Activated CD4-positive, alpha-beta T cell treated with anti-CD3 and anti-CD28 coated beads for 4 hours (primary cell): ENCODE measurements at regions not wholly inside any gene's neighbourhood (a gene's known extent, or its start where the extent isn't known, plus 50 kb on each side); places are given as distances from the start of the nearest gene placed in this dataset.
A peak's percentile ranks its signal among the peaks of the same experiment; 100 is the strongest.

Experiments
- DNase-seq, 2 donors: peaks; one replicate each; pipeline ENCODE4 v3.0.0-alpha.2; 2020

DNA sequence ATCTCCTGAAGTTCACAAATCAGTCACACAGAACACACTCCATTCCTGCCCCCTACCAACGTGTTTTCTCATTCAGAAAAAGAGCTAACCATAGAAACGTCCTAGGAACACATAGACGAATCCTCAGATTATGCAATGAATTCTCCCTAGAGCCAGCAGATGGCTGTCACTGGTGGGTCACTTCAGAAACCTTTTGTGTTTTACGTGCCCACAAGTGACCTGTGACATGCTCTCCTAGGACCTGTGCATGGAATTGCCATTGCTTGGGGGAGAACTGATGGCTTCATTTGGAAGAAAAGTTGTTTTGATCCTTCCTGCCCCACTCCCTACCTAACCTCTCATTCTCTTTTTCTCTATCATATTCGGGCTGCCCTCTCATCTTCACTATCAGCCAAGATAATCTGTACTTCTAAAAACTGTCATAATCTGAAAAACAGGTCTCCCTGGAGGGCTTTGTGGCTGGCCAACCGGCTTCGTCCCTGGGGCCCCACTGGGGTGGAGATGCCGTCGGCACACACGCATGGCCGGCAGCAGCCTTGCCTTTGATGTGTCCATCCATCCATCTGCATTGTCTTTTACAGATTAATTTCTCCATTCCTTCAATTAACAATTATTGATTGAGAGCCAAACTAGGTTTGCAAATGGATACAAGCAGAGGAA is 144.1 kb upstream of the SERP2 start:
- DNase-seq, result no peak

GRCh38 chr13:44230071-44230470 is 143.6 kb upstream of the SERP2 start:
- no peak for DNase-seq

GRCh38 chr13:44230736-44231135 is 142.9 kb upstream of the SERP2 start:
- no peak for DNase-seq

- DNase-seq, result no peak
Observed at GRCh38 chr13:44231786-44232516, 141.7 kb upstream of the SERP2 start.

GRCh38 chr13:44232774-44233173 is 140.8 kb upstream of the SERP2 start:
- DNase-seq, result no peak

GRCh38 chr13:44234566-44234965 is 139.1 kb upstream of the SERP2 start:
- no peak for DNase-seq

DNA sequence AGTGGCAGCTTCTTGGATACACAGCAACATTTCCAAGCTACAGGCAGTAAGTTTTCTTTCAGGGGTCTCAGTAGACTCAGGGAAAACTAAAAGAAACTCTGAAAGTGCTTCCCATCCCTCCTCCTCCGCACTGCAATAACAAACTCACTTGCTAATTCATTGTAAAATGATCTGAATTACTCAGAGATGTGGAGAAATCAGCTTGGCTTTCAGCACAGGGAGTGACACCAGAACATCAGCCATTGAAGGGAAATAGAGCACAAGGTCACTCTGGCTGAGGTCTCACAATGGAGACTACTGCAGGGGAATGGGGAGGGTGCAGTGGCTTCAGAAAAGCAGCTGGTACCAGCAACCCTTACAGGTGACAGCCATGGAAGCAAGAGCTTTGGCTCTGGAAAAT is 137.3 kb upstream of the SERP2 start:
- no peak for DNase-seq

DNA sequence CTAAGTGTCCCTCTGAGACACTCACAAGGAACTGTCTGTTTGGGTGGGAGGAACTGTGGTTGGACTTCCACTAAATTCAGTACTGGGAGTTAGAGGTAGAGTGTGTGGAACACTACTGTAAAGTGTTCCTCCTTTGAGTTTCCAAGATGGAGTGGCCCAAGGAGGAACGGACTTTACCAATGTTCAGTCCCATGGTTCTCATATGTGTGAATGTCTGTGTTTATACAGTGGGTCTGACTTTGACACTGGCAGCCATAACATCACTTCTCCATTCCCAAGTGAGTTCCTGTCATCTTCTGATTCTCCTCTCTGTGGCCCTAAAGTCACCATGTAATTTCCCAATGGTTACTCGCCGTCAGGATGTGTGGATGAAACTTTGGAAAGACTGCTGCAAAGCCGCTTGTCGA is 136.8 kb upstream of the SERP2 start:
- DNase-seq, result no peak

DNA sequence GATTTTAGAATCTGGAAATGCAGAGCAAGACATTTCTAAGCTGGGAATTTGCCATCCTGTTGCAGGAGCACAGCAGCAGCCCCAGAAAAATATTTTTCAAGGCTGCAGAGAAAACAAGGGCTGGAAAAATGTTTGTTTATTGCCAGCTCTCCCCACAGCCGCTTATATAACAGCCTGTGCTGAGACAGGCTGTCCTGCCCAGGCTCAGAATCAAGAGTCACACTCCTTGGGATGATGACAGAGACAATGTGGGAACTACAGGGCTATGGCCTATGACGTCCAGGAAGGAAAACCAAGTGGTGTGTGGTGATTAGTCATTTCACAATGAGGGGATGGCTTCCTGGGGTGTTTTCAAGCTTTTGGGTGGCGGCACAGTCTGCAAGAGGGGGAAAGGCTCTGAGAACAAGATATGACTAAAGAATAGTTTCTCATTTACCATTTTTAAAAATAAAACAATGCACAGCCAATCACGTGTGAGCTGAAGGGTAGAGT is 136.3 kb upstream of the SERP2 start:
- DNase-seq, result no peak

- DNase-seq, result no peak
Observed at GRCh38 chr13:44237881-44238421, 135.7 kb upstream of the SERP2 start.

DNA sequence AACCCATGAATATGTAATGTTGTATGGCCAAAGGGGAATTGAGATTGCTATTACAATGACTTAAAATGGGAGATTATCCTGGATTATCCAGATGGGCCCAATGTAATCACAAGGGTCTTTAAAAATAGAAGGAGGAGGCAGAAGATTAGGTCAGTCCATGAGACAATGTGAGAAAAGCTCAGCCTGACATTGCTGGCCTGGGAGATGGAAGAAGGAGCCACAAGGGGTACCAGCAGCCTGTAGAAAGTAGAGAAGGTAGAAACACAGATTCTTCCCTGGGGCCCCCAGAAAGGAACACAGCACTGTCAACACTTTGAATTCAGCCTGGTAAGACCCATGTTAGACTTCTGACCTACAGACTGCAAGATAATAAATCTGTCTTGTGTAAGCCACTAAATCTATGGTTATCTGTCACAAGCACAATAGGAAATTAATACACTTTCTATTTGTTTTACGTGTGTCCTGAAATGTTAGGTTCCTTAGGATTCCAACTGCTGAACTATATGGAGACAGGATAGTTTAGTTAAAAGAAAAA is 132.9 kb upstream of the SERP2 start:
- DNase-seq, result no peak

DNA sequence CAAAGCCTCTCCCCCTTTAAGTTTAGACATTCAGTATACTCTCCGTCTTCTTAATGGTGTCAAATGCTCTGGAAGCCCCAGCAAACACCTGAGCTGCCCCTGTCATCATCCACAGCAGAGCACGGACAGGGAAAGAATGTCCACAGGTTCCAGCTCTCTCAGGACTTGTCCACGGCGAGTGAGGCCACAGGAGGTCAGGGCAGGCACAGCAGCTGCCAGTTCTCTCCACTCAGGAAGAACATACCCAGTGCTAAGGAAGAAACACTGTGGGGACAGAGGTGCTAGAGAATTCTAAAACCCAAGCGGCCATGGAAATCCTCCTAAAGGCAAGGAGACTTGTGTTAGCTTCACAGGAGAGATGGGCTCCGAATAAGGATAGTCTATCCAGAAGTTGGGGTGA is 132.0 kb upstream of the SERP2 start:
- DNase-seq, result no peak

GRCh38 chr13:44242766-44243165 is 130.9 kb upstream of the SERP2 start:
- DNase-seq, result no peak

GRCh38 chr13:44243198-44243857 is 130.3 kb upstream of the SERP2 start:
- peak in 1 of 2 donors; percentile 8 for DNase-seq

GRCh38 chr13:44244288-44244687 is 129.3 kb upstream of the SERP2 start:
- no peak for DNase-seq

GRCh38 chr13:44249431-44249836 is 124.2 kb upstream of the SERP2 start:
- DNase-seq, result no peak

GRCh38 chr13:44252938-44253337 is 120.7 kb upstream of the SERP2 start:
- DNase-seq, result no peak

DNA sequence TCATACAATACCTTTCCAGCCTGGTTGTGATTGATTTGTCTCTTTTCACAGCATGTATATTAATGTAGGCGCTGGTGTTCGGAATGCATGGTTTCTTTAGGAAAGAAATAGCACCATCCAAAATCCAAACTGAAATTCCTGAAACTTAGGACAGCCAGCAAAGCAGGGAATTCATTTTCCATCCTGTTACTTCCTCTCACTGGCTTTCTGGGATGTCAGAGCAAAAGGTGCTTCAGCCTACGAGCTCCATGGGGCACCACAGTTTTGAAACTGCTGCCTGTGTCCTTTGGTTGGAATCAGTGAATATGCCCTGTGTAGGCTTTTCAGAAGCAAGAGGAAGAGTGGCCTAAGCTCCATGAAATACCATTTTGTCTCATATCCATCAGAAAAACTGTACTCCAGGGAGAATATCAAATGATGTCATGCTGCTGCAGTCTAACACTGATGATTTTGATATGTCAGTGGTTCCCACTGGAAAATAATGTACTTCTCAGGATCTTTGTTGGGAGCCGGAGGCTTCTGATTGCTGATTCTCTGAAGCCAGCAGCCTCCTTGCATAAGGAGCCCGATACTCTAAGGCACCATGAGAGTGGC is 117.8 kb upstream of the SERP2 start:
- no peak for DNase-seq

DNA sequence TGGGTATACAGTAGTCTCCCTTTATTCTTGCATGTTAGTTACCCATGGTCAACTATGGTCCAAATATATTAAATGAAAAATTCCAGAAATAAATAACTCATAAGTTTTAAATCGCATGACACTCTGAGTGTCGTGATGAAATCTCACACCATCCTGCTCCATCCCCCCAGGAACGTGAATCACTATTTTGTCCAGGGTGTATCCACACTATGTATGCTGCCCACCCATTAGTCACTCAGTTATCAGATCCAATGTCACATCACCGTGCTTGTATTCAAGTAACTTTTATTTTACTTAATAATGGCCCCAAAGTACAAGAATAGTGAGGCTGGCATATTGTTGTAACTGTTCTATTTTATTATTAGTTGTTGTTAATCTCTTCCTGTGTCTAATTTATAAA is 115.8 kb upstream of the SERP2 start:
- DNase-seq, result no peak

DNA sequence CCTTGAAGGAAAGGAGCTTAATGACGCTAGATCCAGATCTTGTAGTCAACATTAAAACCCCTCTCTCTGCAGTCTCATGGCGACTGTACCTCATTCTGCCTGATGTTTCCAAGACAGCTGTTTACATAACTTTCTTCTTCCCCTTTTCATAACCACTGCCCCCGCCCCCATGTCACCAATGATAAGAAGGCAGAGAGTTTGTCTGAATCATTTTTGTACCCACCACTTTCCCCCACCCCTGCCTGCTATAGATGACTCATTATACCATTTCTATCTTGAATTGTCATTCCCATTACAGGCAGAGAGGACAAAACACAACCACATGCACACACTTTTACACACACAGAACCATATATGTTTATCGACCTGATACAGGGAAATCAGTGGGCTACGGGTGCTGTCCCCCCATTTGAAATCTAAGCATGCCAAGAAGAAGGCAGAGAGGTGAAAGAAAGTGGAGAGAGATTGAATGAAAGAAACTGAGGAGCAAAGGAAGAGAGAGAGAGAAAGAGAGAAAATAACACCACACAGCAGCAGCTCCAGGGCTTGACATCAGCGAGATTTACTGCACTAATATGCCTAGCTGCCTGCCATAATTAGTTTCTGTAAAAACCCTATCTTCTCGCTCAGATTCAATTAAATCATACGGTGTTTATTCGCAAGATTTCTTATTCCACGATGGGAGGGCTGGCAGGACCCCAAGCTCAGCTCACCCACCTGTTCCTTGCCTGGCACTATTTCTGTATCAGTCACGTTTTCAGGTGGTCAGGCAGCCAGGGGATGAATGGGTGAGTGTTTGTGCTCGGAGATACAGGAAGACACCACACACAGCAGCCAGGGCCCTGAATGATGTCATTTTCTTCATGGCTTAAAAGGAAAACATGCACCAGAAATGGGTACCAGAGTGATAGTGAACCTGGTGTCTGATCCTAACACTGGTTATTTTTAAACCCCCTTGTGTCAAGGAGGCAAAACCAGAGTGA is 114.3 kb upstream of the SERP2 start:
- peak; percentile 81 to 85 for DNase-seq

- no peak for DNase-seq
Observed at GRCh38 chr13:44260336-44260735, 113.3 kb upstream of the SERP2 start.
